GM19023 (cell line): ENCODE measurements at regions not wholly inside any gene's neighbourhood (a gene's known extent, or its start where the extent isn't known, plus 50 kb on each side); places are given as distances from the start of the nearest gene placed in this dataset.
"Not testable (repeated sequence)": the region's sequence is repeated elsewhere in the genome, so short reads cannot be mapped to it uniquely, and the experiment has no call there.

Experiments
- ATAC-seq: cut with Tn5 transposase; IDR thresholded peaks from one replicate; pipeline ENCODE4 v1.9.1; 2021; ENCODE audit warnings: mild to moderate bottlenecking, moderate library complexity; ENCODE audit not compliant: unreplicated experiment

DNA sequence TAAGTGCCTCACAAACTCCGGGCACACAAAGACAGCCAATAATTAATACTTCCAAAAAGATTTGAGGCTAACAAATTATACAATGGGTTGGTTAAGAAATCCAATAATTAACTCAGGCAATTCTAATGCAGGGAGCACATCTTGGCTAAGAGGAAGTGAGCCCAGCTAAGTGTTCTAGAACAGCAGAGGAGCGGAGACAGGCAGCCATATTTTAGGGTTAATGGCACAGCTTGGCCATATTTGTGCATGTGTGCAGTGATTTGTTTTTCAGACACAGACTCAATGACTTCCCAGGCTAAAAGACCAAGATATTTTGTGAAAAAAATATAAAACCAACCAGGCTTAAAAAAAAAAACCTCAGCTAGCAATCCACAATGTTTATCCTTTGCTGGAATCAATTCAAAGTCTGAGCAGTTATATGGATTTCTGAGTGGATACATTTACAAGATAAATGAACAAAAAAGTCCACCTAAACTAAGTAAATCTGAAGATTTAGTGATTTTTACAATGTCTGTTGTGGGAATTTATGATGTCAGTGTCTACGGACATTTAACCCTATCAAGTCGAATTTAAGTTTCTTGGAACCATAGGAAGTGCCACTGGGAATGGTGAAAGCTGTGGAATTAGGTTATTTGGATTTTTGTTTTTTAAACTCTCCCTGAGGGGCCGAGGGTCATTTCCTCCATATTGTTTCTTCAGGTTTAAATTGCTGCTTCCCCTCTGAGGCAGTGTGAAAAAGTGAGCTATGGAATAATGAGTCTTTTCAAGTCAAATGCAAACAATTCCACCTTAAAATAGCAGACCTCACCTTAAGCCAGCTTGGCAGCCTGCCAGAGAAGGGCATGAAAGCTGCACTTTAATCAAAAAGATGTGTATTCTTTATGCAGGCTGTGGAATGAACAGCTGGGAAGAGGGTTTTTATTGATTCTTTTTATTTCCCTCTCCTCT is 413.7 kb upstream of the TBL1XR1 start:
- ATAC-seq = no peak

DNA sequence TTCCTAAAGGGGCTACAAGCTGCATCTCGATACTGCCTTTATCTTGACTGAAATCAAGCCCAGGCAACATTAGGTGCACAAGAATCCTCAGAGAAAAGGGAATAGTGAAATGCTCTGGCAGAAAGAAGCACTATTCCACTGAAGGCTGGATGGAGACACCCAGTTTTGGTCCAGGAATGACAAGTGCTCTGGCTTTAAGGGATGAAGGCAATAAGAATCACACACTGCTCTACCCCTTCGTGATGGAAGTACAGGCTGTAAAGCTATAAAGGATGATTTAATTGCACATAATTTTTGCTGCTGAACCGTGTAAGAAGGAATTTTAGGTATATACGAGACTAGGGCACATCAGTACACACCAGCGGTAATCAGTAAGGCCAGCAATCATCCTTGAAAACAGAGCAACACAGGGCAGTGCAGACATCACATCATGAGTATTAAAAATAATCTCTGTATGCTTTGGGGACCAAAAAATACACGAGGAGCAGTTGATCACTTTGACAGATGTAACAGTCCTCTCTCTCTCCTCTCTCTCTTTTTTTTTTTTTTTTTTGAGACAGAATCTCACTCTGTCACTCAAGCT is 414.6 kb upstream of the TBL1XR1 start:
- ATAC-seq = no peak

DNA sequence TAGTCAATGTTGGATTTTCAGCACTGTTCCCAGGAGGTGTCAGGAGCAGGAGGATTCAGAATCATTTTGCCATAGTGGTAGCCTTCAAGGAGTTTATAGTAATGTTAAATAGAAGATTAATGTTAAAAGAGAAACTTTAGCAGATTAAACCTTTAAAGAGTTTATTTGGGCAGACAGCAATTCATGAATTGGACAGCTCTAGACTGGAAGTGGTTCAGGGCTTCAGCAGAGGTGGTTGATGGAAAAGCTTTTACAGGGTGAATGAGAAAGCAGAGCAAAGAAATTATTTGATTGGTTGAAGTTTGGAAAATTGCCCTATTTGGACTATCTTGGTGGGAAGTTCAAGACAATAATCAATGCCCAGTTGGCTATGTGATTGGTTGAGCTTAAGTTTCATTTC is 416.6 kb upstream of the TBL1XR1 start:
- no peak for ATAC-seq

DNA sequence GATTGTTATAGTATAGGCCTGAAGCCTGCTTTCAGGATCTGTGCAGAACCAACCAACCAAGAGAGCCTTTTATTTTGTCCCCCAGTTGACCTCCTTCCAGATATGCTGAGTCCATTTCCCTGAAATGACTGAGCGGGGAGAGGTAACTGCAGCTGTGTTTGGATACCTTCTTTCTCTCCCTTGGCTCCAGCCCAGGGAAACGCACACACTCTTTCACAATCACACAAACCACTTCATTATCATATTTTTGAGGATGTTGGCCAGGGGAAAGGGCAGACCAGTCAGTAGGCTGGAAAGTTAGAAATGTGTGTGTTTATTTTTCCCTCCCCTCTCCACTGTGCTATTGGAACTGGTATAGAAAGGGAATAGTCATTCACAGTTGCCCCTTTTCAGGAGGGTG is 417.7 kb upstream of the TBL1XR1 start:
- ATAC-seq = no peak

DNA sequence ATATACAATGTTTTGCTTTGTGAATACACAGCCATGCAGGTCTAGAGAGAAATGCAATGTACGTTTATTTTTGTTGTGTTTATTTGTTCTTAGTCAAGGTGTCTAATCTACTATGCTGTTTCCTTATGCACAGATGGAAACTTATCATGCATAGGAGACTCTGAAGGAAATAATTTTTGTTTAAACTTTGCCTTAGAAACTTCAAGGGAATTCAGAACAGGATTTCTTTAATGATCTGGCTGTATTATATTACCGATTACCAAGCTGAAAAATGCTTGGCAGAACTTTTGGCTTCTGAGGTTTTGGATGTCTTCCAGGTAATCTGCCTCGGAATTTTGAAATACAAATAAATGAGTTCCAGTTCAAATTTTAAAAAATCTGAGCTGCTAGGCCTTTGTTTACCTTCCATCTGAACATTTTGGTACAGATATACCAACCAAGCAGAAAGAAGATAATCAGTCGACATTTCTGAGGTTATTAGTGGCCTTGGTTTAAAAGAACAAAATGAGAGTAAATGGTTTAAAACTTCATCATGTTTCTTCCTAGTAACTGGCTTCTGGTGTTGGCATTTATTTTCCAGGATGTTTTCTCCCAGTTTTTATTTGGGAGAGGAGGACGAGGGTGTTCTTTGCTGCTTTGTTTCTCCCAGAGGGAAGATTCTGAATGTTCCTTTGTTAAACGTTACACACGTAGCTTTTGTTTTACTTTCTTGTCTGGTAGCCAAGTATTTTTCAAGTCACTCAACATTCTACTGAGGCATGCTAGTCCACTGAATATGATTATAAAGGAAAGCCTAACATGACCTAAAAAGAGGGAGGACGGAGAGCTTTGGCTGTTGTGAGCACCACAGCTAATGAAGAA is 421.8 kb upstream of the TBL1XR1 start:
- ATAC-seq = no peak

DNA sequence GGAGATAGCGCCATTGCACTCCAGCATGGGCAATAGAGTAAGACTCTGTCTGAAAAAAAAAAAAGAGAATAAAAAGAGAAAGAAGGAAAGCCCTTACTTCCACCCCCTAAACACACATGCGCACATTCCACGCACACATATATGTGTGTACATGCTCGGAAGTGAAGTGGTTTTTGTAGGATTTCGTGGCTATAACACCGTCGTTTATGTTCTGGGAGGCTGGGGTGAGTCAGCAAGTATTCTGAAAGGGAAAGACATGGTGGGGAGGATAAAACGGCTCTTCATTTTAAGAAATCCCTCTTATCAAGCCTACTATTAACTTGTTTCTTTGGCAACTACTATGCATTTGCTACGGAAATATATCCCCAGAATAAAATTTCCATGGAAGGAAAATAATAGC is 422.8 kb upstream of the TBL1XR1 start:
- no peak for ATAC-seq

DNA sequence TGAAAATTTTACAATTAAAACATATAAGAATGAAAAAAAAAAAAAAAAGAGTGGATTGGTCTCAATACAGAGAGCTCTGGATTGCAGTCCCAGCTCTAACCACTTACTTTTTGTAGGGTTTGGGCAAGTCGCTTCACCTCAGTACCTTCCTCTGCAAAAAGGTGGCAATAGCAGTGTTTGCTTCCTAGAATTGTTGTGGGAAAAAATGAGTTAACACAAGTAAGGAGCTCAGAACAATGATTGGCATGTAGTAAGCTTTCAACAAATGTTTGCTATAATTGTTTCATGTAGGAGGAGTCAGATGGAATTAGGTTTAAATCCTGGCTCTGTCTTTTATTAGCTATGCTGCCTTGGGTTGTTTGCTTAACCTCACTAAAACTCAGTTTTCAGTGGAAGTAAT is 425.2 kb upstream of the TBL1XR1 start:
- no peak for ATAC-seq

DNA sequence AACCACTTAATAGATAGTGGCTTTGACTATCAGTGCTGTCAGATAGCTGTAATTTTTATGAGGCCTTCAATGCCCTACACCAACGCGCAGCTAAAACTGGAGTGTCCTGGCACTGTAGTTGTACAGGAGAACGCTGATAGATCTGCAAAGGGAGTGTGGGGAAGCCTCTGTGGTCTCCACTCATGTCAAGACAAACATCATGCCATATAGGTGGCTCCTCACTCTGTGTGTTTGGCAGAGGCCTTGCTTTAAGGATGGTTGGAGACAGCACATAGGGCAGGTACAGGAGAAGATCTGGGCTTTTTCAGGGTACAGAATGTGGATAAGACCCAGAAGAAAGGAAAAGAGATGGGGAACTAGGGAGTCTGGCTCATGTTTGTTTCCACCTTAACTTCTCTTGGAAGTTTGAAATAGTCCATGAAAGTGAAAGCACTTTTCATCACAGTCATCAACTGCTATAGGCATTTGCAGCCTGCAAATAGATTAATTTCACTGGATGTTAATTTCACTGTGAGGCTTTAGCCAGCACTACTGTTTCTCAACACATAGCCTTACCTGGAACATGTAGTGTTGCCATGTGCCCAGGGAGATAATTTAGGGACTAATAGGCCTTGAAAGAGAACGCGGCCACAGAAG is 425.8 kb upstream of the TBL1XR1 start:
- no peak for ATAC-seq

DNA sequence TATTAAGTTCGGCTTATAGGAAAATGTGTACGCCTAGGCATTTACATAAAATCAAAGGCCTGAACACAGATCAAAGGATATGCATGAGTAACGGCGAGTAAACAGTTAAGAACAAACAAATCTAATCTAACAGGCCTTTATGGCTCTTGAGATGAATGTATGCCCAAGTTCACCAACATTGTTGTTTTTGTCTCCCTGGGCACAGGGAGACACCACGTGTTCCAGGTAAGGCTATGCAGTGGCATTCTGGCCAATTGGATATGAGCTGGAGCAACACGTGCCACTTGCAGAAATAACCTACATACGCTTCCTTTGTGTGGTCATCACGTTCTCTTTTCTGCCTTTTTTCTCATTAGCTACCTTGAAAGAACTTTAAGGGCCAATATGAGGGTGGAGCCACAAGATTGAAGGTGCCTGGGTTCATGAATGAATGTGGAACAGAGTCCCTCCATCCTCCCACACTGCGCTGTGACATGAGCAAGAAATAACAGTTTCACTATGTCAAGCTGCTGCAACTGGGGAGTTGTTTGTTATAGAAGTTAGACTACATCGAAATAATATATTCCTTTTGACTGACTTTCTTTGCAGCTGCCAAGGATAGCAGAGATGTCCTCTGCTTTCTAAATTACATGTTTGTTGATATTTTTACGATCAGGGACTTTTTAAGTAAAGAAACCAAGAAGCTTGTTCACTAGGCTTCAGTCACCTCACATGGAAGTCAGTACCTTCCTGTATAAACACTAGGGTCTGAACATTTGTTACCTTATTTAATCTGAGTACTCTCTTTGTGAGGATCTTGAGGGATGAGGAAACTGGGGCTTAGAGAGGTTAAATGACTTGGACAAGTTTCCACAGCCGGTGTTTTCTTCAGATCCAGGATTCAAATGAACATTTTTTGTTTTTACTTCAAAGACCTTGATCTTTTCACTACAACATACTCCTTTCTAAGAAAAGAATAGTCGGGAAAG is 427.5 kb upstream of the TBL1XR1 start:
- no peak for ATAC-seq

DNA sequence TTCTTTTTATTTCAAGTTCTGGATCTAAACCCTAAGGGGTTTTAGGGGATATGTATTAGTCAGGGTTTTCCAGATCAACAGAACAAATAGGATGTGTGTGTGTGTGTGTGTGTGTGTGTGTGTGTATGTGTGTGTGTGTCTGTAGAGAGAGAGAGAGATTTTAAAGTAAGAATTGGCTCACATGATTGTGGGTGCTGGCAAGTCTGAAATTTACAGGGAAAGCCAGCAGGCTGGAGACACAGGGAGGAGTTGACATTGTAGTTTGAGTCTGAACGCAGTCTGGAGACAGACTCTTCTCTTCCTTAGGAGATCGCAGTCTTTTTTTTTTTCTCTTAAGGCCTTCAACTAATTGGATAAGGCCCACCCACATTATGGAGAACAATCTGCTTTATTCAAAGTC is 428.8 kb upstream of the TBL1XR1 start:
- no peak for ATAC-seq

DNA sequence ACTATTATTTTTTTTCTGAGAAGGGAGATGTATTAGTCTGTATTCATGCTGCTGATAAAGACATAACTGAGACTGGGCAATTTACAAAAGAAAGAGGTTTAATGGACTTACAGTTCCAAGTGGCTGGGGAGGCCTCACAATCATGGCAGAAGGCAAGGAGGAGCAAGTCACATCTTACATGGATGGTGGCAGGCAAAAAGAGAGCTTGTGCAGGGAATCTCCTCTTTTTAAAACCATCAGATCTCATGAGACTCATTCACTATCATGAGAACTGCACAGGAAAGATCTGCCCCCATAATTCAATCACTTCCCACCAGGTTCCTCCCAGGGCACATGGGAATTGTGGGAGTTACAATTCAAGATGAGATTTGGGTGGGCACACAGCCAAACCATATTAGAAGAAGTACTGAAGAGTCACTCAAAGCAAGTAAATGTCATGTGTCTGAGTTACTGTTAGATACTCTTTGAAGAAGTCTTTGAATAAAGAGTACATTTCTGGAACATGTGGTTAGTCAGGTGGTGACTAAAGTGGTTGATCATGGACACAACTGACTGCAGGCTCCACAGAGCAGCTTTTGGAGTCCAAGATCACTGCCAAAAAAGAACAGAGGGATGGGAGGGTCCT is 430.9 kb upstream of the TBL1XR1 start:
- ATAC-seq = not testable (repeated sequence)

DNA sequence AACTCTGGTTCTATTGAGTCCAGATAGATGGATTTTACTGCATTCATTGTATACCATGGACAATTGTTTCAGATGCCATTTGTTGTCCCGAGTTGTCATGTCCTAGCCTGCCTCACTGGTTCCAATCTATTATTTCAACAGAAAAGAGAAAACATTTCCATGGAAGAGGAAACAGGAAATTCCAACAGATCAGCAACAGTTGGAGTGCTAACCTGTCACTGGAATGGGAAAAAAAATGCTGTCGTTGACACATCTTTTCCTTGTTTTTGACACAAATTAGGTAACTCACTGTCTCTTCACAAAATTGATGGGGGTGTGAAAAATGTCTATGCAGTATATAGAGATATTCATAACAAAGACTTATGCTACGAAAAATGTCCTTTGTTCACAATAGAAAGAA is 432.0 kb upstream of the TBL1XR1 start:
- ATAC-seq = no peak

DNA sequence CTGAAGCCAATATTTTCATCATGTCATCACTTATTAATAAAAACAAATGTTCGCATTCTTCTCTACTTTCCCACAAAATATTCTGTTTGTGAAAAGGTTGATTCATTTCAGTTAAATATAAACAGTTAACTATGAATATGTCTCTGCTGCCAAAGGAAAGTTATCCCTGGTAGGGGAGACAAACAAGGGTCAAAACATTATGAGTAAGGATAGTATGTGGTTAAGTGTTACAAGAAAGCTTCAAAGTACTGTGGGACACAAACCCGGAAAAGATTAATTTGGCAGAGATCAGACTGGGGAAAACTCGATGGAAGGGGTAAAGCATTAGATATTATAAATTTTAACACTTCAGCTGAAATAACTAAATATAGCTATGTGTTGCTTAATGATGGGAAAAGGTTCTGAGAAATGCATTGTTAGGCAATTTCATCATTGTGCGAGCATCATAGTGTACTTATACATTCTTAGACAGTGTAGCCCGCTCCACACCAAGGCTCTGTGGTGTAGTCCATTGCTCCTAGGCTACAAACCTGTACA is 436.5 kb upstream of the TBL1XR1 start:
- ATAC-seq = no peak

DNA sequence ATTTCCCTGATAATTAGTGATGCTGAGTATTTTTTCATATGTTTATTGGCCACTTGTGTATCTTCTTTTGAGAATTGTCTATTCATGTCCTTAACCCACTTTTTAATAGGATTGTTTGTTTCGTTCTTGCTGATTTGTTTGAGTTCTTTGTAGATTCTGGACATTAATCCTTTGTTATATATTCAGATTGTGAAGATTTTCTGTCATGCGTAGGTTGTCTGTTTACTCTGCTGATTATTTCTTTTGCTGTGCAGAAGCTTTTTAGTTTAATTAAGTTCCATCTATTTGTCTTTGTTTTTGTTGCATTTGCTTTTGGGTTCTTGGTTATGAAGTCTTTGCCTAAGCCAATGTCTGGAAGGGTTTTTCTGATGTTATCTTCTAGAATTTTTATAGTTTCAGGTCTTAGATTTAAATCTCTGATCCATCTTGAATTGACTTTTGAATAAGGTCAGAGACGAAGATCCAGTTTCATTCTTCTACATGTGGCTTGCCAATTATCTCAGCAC is 438.4 kb upstream of the TBL1XR1 start:
- ATAC-seq = not testable (repeated sequence)

DNA sequence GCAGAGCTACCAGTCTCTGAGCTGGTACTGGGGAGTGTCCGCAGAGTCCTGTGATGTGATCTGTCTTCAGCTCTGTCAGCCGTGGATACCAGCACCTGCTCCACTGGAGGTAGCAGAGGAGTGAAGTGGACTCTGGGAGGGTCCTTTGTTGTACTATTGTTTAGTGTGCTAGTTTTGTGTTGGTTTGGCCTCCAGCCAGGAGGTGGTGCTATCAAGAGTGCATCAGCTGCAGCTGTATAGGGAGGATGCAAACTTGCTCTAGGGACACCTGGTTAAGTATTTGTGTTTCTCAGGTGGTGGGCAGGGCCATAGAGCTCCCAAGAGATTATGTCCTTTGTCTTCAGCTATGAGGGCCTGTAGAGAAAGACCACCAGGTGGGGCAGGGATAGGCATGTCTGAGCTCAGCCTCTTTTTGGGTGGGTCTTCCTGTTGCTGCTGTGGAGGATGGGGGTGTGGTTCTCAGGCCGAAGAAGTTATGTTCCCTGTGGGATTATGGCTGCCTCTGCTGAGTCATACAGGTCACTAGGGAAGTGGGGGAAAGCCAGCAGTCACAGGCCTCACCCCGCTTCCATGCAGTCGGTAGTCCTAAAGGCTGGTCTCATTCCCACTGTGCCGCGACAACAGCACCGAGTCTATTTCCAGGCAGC is 443.2 kb upstream of the TBL1XR1 start:
- ATAC-seq = no peak

DNA sequence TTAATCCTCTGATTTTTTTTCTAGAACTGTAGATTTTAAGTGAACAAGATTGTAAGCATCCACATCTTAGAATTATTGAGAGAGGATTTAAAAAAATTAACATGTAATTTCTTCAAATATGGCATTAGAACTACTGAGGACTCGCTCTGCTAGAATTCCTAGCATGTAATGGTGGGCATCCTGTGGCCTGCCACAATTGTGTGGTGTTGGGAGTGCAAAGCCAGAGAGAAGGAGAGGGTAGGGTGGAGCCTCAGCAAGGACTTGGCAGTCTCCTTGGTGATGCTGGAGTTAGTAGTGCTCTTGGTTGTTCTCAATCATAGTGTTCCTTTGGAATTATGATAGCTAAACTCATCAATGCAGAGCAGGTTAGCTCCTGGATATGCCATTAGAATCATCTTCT is 443.9 kb upstream of the TBL1XR1 start:
- no peak for ATAC-seq

DNA sequence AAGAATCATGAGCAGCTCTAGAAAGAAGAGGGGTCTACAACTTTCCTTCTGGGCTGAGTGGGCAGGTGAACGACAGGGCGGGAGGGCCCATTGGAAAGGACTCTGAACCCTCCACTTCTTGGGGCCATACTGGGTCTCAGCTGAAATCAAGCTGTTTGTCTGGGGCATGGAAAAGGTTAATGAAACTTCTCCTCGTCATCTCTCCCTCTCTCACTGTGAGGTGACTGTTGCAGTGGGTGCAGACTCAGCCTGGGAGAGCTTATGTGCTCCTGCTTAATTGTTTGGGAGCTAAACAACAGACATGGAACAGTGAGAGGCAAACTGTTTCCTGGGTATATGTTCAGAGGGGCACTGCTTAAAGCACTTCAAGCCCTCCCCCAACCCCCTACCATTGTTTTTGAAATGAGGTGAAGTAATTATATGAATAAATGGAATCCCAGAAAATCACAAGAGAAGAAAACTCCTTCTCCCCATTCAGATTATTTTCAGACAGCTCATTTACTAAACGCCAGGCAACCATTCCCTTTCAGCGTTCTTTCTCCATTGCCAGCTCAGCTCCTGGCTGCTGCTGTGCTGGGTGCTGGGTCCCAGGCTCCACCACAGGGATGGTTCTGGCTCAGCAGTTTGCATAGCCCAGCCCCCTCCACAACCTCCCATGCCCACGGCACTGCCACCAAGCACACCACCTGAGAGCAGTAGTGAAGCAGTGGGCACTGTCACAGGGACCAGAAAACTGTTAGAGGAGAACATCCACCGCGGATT is 444.9 kb upstream of the TBL1XR1 start:
- no peak for ATAC-seq

DNA sequence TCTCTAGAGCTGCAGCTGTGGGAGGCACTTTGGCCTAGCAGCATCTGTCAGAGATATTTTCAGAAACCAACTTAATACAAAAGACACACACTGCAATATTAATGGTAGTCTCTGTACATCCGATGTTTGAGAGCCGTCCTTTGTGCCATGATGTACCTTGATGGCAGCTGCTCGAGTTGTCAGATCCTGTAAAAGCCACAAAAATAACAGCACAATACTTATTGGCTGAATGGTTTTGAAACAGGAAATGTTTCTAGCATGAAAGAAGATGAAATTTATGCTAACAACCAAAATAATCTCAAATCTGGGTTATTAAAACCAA is 445.5 kb upstream of the TBL1XR1 start:
- ATAC-seq = no peak
